T-helper 2 cell treated with Interferon-gamma antibody and Interleukin-4, amounts not matched to agents 5 μg/mL and 100 μg/mL, for 36 hours (primary cell): ENCODE measurements at regions not wholly inside any gene's neighbourhood (a gene's known extent, or its start where the extent isn't known, plus 50 kb on each side); places are given as distances from the start of the nearest gene placed in this dataset.
"Not testable (repeated sequence)": the region's sequence is repeated elsewhere in the genome, so short reads cannot be mapped to it uniquely, and the experiment has no call there.

Experiments
- DNase-seq: peaks from one replicate; pipeline ENCODE4 v3.0.0; 2021; ENCODE audit warnings: low spot score
- H3K27ac Mint-ChIP-seq: one replicate; pipeline ENCODE4 v1.8.0; 2021; ENCODE audit warnings: mild to moderate bottlenecking, mixed read lengths
- H3K27me3 Mint-ChIP-seq: one replicate; pipeline ENCODE4 v1.8.0; 2021; ENCODE audit warnings: low read depth, mixed read lengths
- H3K36me3 Mint-ChIP-seq: one replicate; pipeline ENCODE4 v1.8.0; 2021; ENCODE audit warnings: low read depth, mixed read lengths
- H3K4me1 Mint-ChIP-seq: one replicate; pipeline ENCODE4 v1.8.0; 2021; ENCODE audit warnings: low read depth, mixed read lengths
- H3K4me3 Mint-ChIP-seq: one replicate; pipeline ENCODE4 v1.8.0; 2022; ENCODE audit warnings: mild to moderate bottlenecking, moderate library complexity, mixed read lengths
- H3K9me3 Mint-ChIP-seq: one replicate; pipeline ENCODE4 v1.8.0; 2021; ENCODE audit warnings: mixed read lengths

- H3K27me3 Mint-ChIP-seq = no peaks in the 10 kb centered on the region
- H3K36me3 Mint-ChIP-seq = no peaks in the 10 kb centered on the region
- H3K27ac Mint-ChIP-seq = no peak overlapping the region
- no peak for DNase-seq
- no peak overlapping the region for H3K4me3 Mint-ChIP-seq
- H3K4me1 Mint-ChIP-seq = no peaks in the 10 kb centered on the region
- peaks cover 38% of the 10 kb centered on the region for H3K9me3 Mint-ChIP-seq
Observed at GRCh38 chr12:38431921-38432320, 115.3 kb downstream of the ALG10B start.

GRCh38 chr12:38441871-38442281, 125.3 kb downstream of the ALG10B start:
- H3K36me3 Mint-ChIP-seq, H3K4me1 Mint-ChIP-seq, H3K27me3 Mint-ChIP-seq, H3K27ac Mint-ChIP-seq, DNase-seq, H3K4me3 Mint-ChIP-seq: not testable (repeated sequence)
- peaks cover 27% of the 10 kb centered on the region for H3K9me3 Mint-ChIP-seq

- DNase-seq = no peak
- Mint-ChIP-seq H3K9me3 (peaks cover 25% of the 10 kb centered on the region), H3K4me3 (no peak overlapping the region), H3K36me3 (no peaks in the 10 kb centered on the region), H3K27ac (no peak overlapping the region), H3K27me3 (no peaks in the 10 kb centered on the region), H3K4me1 (no peaks in the 10 kb centered on the region)
Observed at GRCh38 chr12:38445040-38445439, 128.5 kb downstream of the ALG10B start.

GRCh38 chr12:38448991-38449390, 132.4 kb downstream of the ALG10B start:
- no peaks in the 10 kb centered on the region for H3K36me3 Mint-ChIP-seq
- DNase-seq = no peak
- H3K4me1 Mint-ChIP-seq = no peaks in the 10 kb centered on the region
- H3K9me3 Mint-ChIP-seq = peaks cover 26% of the 10 kb centered on the region
- H3K4me3 Mint-ChIP-seq = no peak overlapping the region
- H3K27ac Mint-ChIP-seq = no peak overlapping the region
- no peaks in the 10 kb centered on the region for H3K27me3 Mint-ChIP-seq

GRCh38 chr12:38456537-38457120, 140.1 kb downstream of the ALG10B start:
- Mint-ChIP-seq H3K4me1 (no peaks in the 10 kb centered on the region), H3K27ac (no peak overlapping the region), H3K4me3 (no peak overlapping the region), H3K27me3 (no peaks in the 10 kb centered on the region), H3K36me3 (no peaks in the 10 kb centered on the region), H3K9me3 (peaks cover 23% of the 10 kb centered on the region)
- no peak for DNase-seq

GRCh38 chr12:38465020-38465419, 148.4 kb downstream of the ALG10B start:
- Mint-ChIP-seq H3K36me3 (no peaks in the 10 kb centered on the region), H3K27ac (no peak overlapping the region), H3K27me3 (no peaks in the 10 kb centered on the region), H3K4me3 (no peak overlapping the region), H3K9me3 (peaks cover 4% of the 10 kb centered on the region), H3K4me1 (no peaks in the 10 kb centered on the region)
- no peak for DNase-seq

GRCh38 chr12:38469715-38470114, 153.1 kb downstream of the ALG10B start:
- no peaks in the 10 kb centered on the region for H3K36me3 Mint-ChIP-seq
- no peak for DNase-seq
- no peak overlapping the region for H3K4me3 Mint-ChIP-seq
- H3K27ac Mint-ChIP-seq = no peak overlapping the region
- no peaks in the 10 kb centered on the region for H3K27me3 Mint-ChIP-seq
- peaks cover 18% of the 10 kb centered on the region for H3K9me3 Mint-ChIP-seq
- no peaks in the 10 kb centered on the region for H3K4me1 Mint-ChIP-seq

- H3K9me3 Mint-ChIP-seq = peaks cover 16% of the 10 kb centered on the region
- no peak overlapping the region for H3K4me3 Mint-ChIP-seq
- H3K27ac Mint-ChIP-seq = no peak overlapping the region
- no peak for DNase-seq
- H3K4me1 Mint-ChIP-seq = no peaks in the 10 kb centered on the region
- no peaks in the 10 kb centered on the region for H3K36me3 Mint-ChIP-seq
- H3K27me3 Mint-ChIP-seq = no peaks in the 10 kb centered on the region
Observed at GRCh38 chr12:38477340-38478090, 160.9 kb downstream of the ALG10B start.

GRCh38 chr12:38480594-38480993, 164.0 kb downstream of the ALG10B start:
- Mint-ChIP-seq H3K27ac (no peak overlapping the region), H3K4me3 (no peak overlapping the region), H3K4me1 (no peaks in the 10 kb centered on the region), H3K36me3 (no peaks in the 10 kb centered on the region), H3K9me3 (peaks cover 5% of the 10 kb centered on the region), H3K27me3 (no peaks in the 10 kb centered on the region)
- no peak for DNase-seq

- Mint-ChIP-seq H3K4me1 (no peaks in the 10 kb centered on the region), H3K27me3 (no peaks in the 10 kb centered on the region), H3K27ac (no peak overlapping the region), H3K9me3 (peaks cover 8% of the 10 kb centered on the region), H3K4me3 (no peak overlapping the region), H3K36me3 (no peaks in the 10 kb centered on the region)
- no peak for DNase-seq
Observed at GRCh38 chr12:38484821-38485449, 168.4 kb downstream of the ALG10B start.

GRCh38 chr12:38488866-38489265, 172.3 kb downstream of the ALG10B start:
- Mint-ChIP-seq H3K36me3 (no peaks in the 10 kb centered on the region), H3K9me3 (peaks cover 5% of the 10 kb centered on the region)

GRCh38 chr12:38490073-38490472, 173.5 kb downstream of the ALG10B start:
- no peak overlapping the region for H3K4me3 Mint-ChIP-seq
- peaks cover 5% of the 10 kb centered on the region for H3K9me3 Mint-ChIP-seq
- no peak overlapping the region for H3K27ac Mint-ChIP-seq
- H3K4me1 Mint-ChIP-seq = no peaks in the 10 kb centered on the region
- no peak for DNase-seq
- no peaks in the 10 kb centered on the region for H3K36me3 Mint-ChIP-seq
- H3K27me3 Mint-ChIP-seq = no peaks in the 10 kb centered on the region

More at GRCh38 chr12:38488866-38489265, 172.3 kb downstream of the ALG10B start:
- H3K4me3 Mint-ChIP-seq = no peak overlapping the region
- H3K27me3 Mint-ChIP-seq = no peaks in the 10 kb centered on the region
- no peak for DNase-seq
- no peak overlapping the region for H3K27ac Mint-ChIP-seq
- no peaks in the 10 kb centered on the region for H3K4me1 Mint-ChIP-seq

GRCh38 chr12:38490941-38491340, 174.4 kb downstream of the ALG10B start:
- Mint-ChIP-seq H3K4me1 (no peaks in the 10 kb centered on the region), H3K36me3 (no peaks in the 10 kb centered on the region), H3K27ac (no peak overlapping the region), H3K4me3 (no peak overlapping the region), H3K9me3 (peaks cover 5% of the 10 kb centered on the region), H3K27me3 (no peaks in the 10 kb centered on the region)
- no peak for DNase-seq

- H3K9me3 Mint-ChIP-seq = peaks cover 37% of the 10 kb centered on the region
- H3K4me1 Mint-ChIP-seq = no peaks in the 10 kb centered on the region
- no peak overlapping the region for H3K27ac Mint-ChIP-seq
- DNase-seq = no peak
- no peaks in the 10 kb centered on the region for H3K36me3 Mint-ChIP-seq
- no peak overlapping the region for H3K4me3 Mint-ChIP-seq
- H3K27me3 Mint-ChIP-seq = no peaks in the 10 kb centered on the region
Observed at GRCh38 chr12:38501481-38501880, 184.9 kb downstream of the ALG10B start.
